Suprapubic skin (tissue), 4 donors: ENCODE measurements at regions not wholly inside any gene's neighbourhood (a gene's known extent, or its start where the extent isn't known, plus 50 kb on each side); places are given as distances from the start of the nearest gene placed in this dataset.

Source experiments
- DNase-seq, 2 donors: peaks; one replicate each; pipeline ENCODE4 v3.0.0-alpha.2; 2019; ENCODE audit warnings: low spot score in 2 of 2
- H3K27ac ChIP-seq: fragments of 200-600 bp; sonication (generic); one replicate; pipeline ENCODE4 v1.5.1; 2019
- H3K27me3 ChIP-seq: fragments of 200-600 bp; sonication (generic); one replicate; pipeline ENCODE4 v1.5.1; 2019
- H3K36me3 ChIP-seq: fragments of 200-600 bp; sonication (generic); one replicate; pipeline ENCODE4 v1.5.1; 2019
- H3K4me1 ChIP-seq: fragments of 200-600 bp; sonication (generic); one replicate; pipeline ENCODE4 v1.5.1; 2019
- H3K4me3 ChIP-seq: fragments of 200-600 bp; sonication (generic); one replicate; pipeline ENCODE4 v1.5.1; 2019; ENCODE audit warnings: mild to moderate bottlenecking
- H3K9me3 ChIP-seq: fragments of 200-600 bp; sonication (generic); one replicate; pipeline ENCODE4 v1.5.1; 2019
- EP300 ChIP-seq: sonication (generic); formaldehyde crosslinking; IDR thresholded peaks from one replicate; pipeline ENCODE4 v1.6.1; 2017; ENCODE audit warnings: antibody characterized with exemption
- POLR2A ChIP-seq, 2 donors: fragments of 450-650 bp; IDR thresholded peaks; one replicate each; pipeline ENCODE4 v1.6.1; 2017; ENCODE audit warnings: antibody characterized with exemption in 2 of 2, mild to moderate bottlenecking in 2 of 2, moderate library complexity in 2 of 2
- POLR2AphosphoS5 ChIP-seq, 3 donors: sonication (generic); formaldehyde crosslinking; IDR thresholded peaks; one replicate each; pipeline ENCODE4 v1.6.1; 2017; ENCODE audit warnings: antibody characterized with exemption in 3 of 3
- WGBS: methylation state at CpG from one replicate; pipeline ENCODE4 v1.1.5; 2018; 5-methylcytosine and 5-hydroxymethylcytosine counted together
- TF ChIP-seq, protein P1 (sequence below), 2 donors: fragments of 200-600 bp in 1 of 2; fragments of 450-650 bp in 1 of 2; sonication (generic) in 1 of 2; IDR thresholded peaks; one replicate each; pipeline ENCODE4 v1.5.1; 2016 to 2019; ENCODE audit warnings: antibody characterized with exemption in 2 of 2, mild to moderate bottlenecking in 1 of 2, moderate library complexity in 1 of 2

DNA sequence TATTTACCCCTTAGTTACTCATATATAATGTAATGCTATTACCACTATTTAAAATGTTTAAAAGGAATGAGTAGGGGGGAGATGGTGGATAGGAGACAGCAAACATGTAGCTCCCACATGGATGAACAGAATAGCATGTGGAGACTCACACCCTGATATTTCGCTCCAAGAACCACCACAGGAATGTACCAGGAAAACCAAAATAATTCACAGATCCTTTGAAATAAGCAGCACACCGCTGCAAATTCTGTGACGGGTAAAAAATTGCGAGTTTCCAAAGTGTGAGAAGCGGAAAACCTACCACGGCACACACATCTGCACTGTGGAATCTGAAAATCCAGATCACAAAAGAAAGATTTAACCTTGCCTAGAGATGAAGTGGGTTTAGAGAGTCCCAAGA lies 428.2 kb downstream of the TLL1 start:
- no peaks in the 10 kb centered on the region for H3K27me3 ChIP-seq
- no peaks in the 10 kb centered on the region for H3K9me3 ChIP-seq
- no peak for TF ChIP-seq POLR2AphosphoS5 (IDR thresholded peaks at IDR 0.05)
- TF ChIP-seq, protein P1, sequence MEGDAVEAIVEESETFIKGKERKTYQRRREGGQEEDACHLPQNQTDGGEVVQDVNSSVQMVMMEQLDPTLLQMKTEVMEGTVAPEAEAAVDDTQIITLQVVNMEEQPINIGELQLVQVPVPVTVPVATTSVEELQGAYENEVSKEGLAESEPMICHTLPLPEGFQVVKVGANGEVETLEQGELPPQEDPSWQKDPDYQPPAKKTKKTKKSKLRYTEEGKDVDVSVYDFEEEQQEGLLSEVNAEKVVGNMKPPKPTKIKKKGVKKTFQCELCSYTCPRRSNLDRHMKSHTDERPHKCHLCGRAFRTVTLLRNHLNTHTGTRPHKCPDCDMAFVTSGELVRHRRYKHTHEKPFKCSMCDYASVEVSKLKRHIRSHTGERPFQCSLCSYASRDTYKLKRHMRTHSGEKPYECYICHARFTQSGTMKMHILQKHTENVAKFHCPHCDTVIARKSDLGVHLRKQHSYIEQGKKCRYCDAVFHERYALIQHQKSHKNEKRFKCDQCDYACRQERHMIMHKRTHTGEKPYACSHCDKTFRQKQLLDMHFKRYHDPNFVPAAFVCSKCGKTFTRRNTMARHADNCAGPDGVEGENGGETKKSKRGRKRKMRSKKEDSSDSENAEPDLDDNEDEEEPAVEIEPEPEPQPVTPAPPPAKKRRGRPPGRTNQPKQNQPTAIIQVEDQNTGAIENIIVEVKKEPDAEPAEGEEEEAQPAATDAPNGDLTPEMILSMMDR (IDR thresholded peaks at IDR 0.05) = no peak
- TF ChIP-seq EP300 = no peak
- no peak for TF ChIP-seq POLR2A (IDR thresholded peaks at IDR 0.05)
- no peak for DNase-seq
- no peaks in the 10 kb centered on the region for H3K4me1 ChIP-seq
- no peak overlapping the region for H3K4me3 ChIP-seq
- 71% methylated on average over 6 of the region's 6 CpGs for WGBS
- H3K36me3 ChIP-seq = no peaks in the 10 kb centered on the region
- H3K27ac ChIP-seq = no peak overlapping the region

DNA sequence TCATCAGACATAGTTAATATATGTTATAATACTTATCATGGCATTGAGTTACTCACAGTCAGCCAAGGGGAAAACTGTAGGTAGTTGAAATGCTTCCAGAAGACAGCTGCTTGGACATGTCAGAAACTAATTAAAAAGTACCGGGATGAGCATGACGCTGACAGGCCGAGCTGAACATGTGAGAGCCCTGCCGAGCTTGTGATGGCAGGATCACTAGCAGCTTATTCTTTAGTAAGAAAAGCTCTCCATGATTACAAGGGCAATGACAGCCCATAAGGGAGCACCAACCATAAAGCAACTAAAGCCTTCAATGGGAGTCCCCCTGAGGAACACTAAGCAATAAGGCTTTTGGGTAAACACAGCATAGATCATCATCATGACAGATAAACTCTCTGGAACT lies 435.6 kb downstream of the TLL1 start:
- TF ChIP-seq EP300 (no peak), POLR2AphosphoS5 (IDR thresholded peaks at IDR 0.05) (no peak), POLR2A (IDR thresholded peaks at IDR 0.05) (no peak)
- TF ChIP-seq, protein P1 (IDR thresholded peaks at IDR 0.05) = no peak
- Histone ChIP-seq H3K9me3 (no peaks in the 10 kb centered on the region), H3K4me1 (peaks cover 2% of the 10 kb centered on the region), H3K27me3 (no peaks in the 10 kb centered on the region), H3K27ac (no peak overlapping the region), H3K36me3 (no peaks in the 10 kb centered on the region), H3K4me3 (no peak overlapping the region)
- 39% methylated on average over 4 of the region's 4 CpGs for whole genome bisulfite sequencing
- DNase-seq = no peak

DNA sequence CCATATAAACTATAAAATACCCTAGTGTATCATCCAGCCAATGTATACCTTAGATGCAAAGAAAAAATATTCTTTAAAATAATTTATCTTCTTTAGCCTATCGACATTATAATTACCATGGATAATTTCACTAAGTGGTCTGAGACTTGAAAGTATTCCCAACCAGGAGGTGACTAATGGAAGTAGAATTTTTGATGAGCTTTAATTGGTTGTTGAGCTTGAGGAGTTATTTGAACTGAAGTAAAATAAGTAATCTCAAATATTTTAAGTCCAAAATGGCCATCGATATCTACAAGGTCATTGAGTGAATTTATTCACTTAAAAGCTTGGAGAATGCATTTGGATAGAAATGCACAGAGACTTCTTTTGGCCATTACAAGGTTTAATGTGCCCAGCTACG lies 436.2 kb downstream of the TLL1 start:
- no peak for DNase-seq
- Histone ChIP-seq H3K36me3 (no peaks in the 10 kb centered on the region), H3K4me3 (no peak overlapping the region), H3K9me3 (no peaks in the 10 kb centered on the region), H3K4me1 (peaks cover 2% of the 10 kb centered on the region), H3K27ac (no peak overlapping the region), H3K27me3 (no peaks in the 10 kb centered on the region)
- WGBS = 84% methylated on average over 3 of the region's 3 CpGs
- TF ChIP-seq EP300 (no peak), POLR2AphosphoS5 (IDR thresholded peaks at IDR 0.05) (no peak), POLR2A (IDR thresholded peaks at IDR 0.05) (no peak)
- TF ChIP-seq, protein P1 (IDR thresholded peaks at IDR 0.05) = no peak

DNA sequence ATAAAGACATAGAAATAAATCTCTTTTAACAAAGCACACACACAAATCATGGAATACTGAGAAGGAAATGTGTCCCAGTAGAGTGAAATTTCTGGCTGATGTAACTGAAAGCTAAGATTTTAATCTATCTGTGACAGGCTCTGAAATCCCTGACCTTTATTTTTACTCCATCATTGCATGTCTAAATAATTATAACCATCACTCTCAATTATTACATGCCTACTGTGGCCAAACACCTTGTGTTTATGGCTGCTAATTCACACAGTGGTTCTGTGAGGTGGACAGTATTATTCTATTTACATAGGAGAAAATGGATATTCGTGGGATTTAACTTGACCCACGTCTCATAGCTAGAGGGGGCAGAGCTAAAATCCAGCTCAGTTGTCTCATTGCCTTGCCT lies 438.1 kb downstream of the TLL1 start:
- no peak overlapping the region for H3K4me3 ChIP-seq
- TF ChIP-seq, protein P1 (IDR thresholded peaks at IDR 0.05) = no peak
- TF ChIP-seq POLR2AphosphoS5 (IDR thresholded peaks at IDR 0.05) (no peak), POLR2A (IDR thresholded peaks at IDR 0.05) (no peak), EP300 (no peak)
- WGBS = 82% methylated on average over 2 of the region's 2 CpGs

DNA sequence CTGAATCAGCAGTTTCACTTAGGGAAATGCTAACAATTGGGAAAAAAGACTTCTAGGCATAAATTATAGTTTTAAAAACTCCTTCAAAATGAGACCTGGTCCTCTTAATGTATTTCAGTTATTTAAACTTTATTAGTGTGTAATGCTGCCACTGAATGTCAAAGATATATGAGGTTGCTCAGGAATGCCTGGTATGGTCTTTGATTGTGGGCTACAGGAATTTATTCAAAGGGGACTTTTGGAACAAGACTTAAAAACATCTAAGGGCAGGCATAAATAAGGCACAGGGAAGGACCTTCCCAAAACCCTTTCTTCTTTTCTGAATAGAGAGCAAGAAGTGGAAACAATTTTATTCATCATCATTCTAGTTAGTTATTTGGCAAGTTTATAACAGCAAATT lies 439.1 kb downstream of the TLL1 start:
- Histone ChIP-seq H3K27ac (no peak overlapping the region), H3K27me3 (no peaks in the 10 kb centered on the region), H3K36me3 (no peaks in the 10 kb centered on the region), H3K4me1 (peaks cover 2% of the 10 kb centered on the region), H3K9me3 (no peaks in the 10 kb centered on the region), H3K4me3 (no peak overlapping the region)
- TF ChIP-seq, protein P1 (IDR thresholded peaks at IDR 0.05) = no peak
- no peak for TF ChIP-seq POLR2AphosphoS5 (IDR thresholded peaks at IDR 0.05)
- DNase-seq = no peak

More for the DNA sequence above, 438.1 kb downstream of the TLL1 start:
- Histone ChIP-seq H3K27ac (no peak overlapping the region), H3K36me3 (no peaks in the 10 kb centered on the region), H3K4me1 (peaks cover 2% of the 10 kb centered on the region), H3K9me3 (no peaks in the 10 kb centered on the region), H3K27me3 (no peaks in the 10 kb centered on the region)
- no peak for DNase-seq
